Uterus (tissue), 3 donors: ENCODE measurements at regions not wholly inside any gene's neighbourhood (a gene's known extent, or its start where the extent isn't known, plus 50 kb on each side); places are given as distances from the start of the nearest gene placed in this dataset.

Source experiments
- DNase-seq, 2 donors: peaks; one replicate each; pipeline ENCODE4 v3.0.0-alpha.2; 2019 to 2020
- H3K27ac ChIP-seq, 2 donors: fragments of 200-600 bp; sonication (generic); 1 replicate in 1 of 2; 2 replicates in 1 of 2; pipeline ENCODE4 v1.5.1; 2016 to 2018
- H3K27me3 ChIP-seq, 2 donors: fragments of 200-600 bp; sonication (generic); one replicate each; pipeline ENCODE4 v1.5.1; 2018 to 2019; ENCODE audit warnings: control low read depth in 1 of 2
- H3K36me3 ChIP-seq, 2 donors: fragments of 200-600 bp; sonication (generic); one replicate each; pipeline ENCODE4 v1.5.1; 2019; ENCODE audit warnings: control low read depth in 1 of 2
- H3K4me1 ChIP-seq, 2 donors: fragments of 200-600 bp; sonication (generic); one replicate each; pipeline ENCODE4 v1.5.1; 2018 to 2019; ENCODE audit warnings: control low read depth in 1 of 2
- H3K4me3 ChIP-seq, 2 donors: fragments of 200-600 bp; sonication (generic); 1 replicate in 1 of 2; 2 replicates in 1 of 2; pipeline ENCODE4 v1.5.1; 2018 to 2019; ENCODE audit warnings: mild to moderate bottlenecking in 1 of 2
- H3K9me3 ChIP-seq, 2 donors: fragments of 200-600 bp; sonication (generic); one replicate each; pipeline ENCODE4 v1.5.1; 2019; ENCODE audit warnings: control low read depth in 1 of 2
- CTCF ChIP-seq, 4 experiments: fragments of 200-600 bp in 2 of 4; fragments of 450-650 bp in 2 of 4; sonication (generic) in 2 of 4; IDR thresholded peaks; one replicate each; pipeline ENCODE4 v1.5.1; 2016 to 2019; ENCODE audit warnings: antibody characterized with exemption in 4 of 4, mild to moderate bottlenecking in 2 of 4, moderate library complexity in 1 of 4
- POLR2A ChIP-seq, 2 donors: fragments of 450-650 bp; IDR thresholded peaks; one replicate each; pipeline ENCODE4 v1.6.1; 2016; ENCODE audit warnings: antibody characterized with exemption in 2 of 2, mild to moderate bottlenecking in 1 of 2, moderate library complexity in 1 of 2
- intact Hi-C: fragments of 100-400 bp; cut with DNase I; formaldehyde crosslinking; loops from one replicate; pipeline ENCODE4 v1.15.1; 2023; ENCODE audit warnings: low total_unique reads
- donor health status: DM: yes; HTN: yes; CAD: no.

- no peaks in the 10 kb centered on the region for H3K27me3 ChIP-seq
- H3K4me1 ChIP-seq = no peaks in the 10 kb centered on the region
- H3K4me3 ChIP-seq = no peak overlapping the region
- TF ChIP-seq POLR2A (IDR thresholded peaks at IDR 0.05) = no peak
- TF ChIP-seq CTCF (IDR thresholded peaks at IDR 0.05) = no peak
- H3K27ac ChIP-seq = no peak overlapping the region
- no peaks in the 10 kb centered on the region for H3K36me3 ChIP-seq
- H3K9me3 ChIP-seq = no peaks in the 10 kb centered on the region
- intact Hi-C loops = no loop called here
- no peak for DNase-seq
Measured at GRCh38 chr2:16212321-16212720, 272.0 kb downstream of the MYCN start.

GRCh38 chr2:16211341-16211740 lies 271.0 kb downstream of the MYCN start:
- Histone ChIP-seq H3K4me3 (no peak overlapping the region), H3K4me1 (no peaks in the 10 kb centered on the region), H3K27ac (no peak overlapping the region), H3K27me3 (no peaks in the 10 kb centered on the region), H3K36me3 (no peaks in the 10 kb centered on the region), H3K9me3 (no peaks in the 10 kb centered on the region)
- no peak for TF ChIP-seq CTCF (IDR thresholded peaks at IDR 0.05)
- TF ChIP-seq POLR2A (IDR thresholded peaks at IDR 0.05) = no peak
- DNase-seq = no peak
- intact Hi-C loops = no loop called here

- TF ChIP-seq POLR2A (IDR thresholded peaks at IDR 0.05) (no peak), CTCF (IDR thresholded peaks at IDR 0.05) (no peak)
- no peaks in the 10 kb centered on the region for H3K27me3 ChIP-seq
- H3K36me3 ChIP-seq = no peaks in the 10 kb centered on the region
- no peak for DNase-seq
- H3K4me3 ChIP-seq = no peak overlapping the region
- no peaks in the 10 kb centered on the region for H3K4me1 ChIP-seq
- H3K27ac ChIP-seq = no peak overlapping the region
- no peaks in the 10 kb centered on the region for H3K9me3 ChIP-seq
- intact Hi-C loops = no loop called here
Measured at GRCh38 chr2:16210841-16211240, 270.5 kb downstream of the MYCN start.

- no peaks in the 10 kb centered on the region for H3K4me1 ChIP-seq
- H3K36me3 ChIP-seq = no peaks in the 10 kb centered on the region
- H3K4me3 ChIP-seq = no peak overlapping the region
- no peak overlapping the region for H3K27ac ChIP-seq
- no peak for TF ChIP-seq CTCF (IDR thresholded peaks at IDR 0.05)
- TF ChIP-seq POLR2A (IDR thresholded peaks at IDR 0.05) = no peak
- DNase-seq = no peak
- no peaks in the 10 kb centered on the region for H3K9me3 ChIP-seq
- no peaks in the 10 kb centered on the region for H3K27me3 ChIP-seq
- intact Hi-C loops = no loop called here
Measured at GRCh38 chr2:16209799-16210198, 269.4 kb downstream of the MYCN start.

GRCh38 chr2:16208921-16209320 lies 268.6 kb downstream of the MYCN start:
- intact Hi-C loops = no loop called here
- no peaks in the 10 kb centered on the region for H3K27me3 ChIP-seq
- no peak overlapping the region for H3K27ac ChIP-seq
- H3K4me1 ChIP-seq = no peaks in the 10 kb centered on the region
- H3K9me3 ChIP-seq = no peaks in the 10 kb centered on the region
- no peak for TF ChIP-seq CTCF (IDR thresholded peaks at IDR 0.05)
- no peak for TF ChIP-seq POLR2A (IDR thresholded peaks at IDR 0.05)
- no peak overlapping the region for H3K4me3 ChIP-seq
- H3K36me3 ChIP-seq = no peaks in the 10 kb centered on the region
- DNase-seq = no peak
